SK-N-SH (cell line): ENCODE measurements at regions not wholly inside any gene's neighbourhood (a gene's known extent, or its start where the extent isn't known, plus 50 kb on each side); places are given as distances from the start of the nearest gene placed in this dataset.

Experiments
- CTCF ChIA-PET: fragments of 300-600, 350-600 bp; formaldehyde crosslinking; extraction: SDS; loops from one replicate; lab custom pipeline; 2021; lab: Yijun Ruan, JAX
- POLR2A ChIA-PET: fragments of 350-600 bp; sonication (Branson Sonifier 250); formaldehyde crosslinking; extraction: SDS; loops from one replicate; lab custom pipeline; 2020; ENCODE audit warnings: antibody characterized with exemption, inconsistent platforms; lab: Yijun Ruan, JAX
- DNase-seq: peaks from one replicate; pipeline ENCODE4 v3.0.0; 2012
- H2AFZ ChIP-seq: fragments of 200-600 bp; sonication (generic); 2 replicates; pipeline ENCODE4 v1.8.1; 2016; ENCODE audit warnings: antibody characterized with exemption, mild to moderate bottlenecking, low read depth
- H3F3A ChIP-seq: fragments of 200-600 bp; sonication (generic); replicated peaks from 2 replicates; pipeline ENCODE3; 2016; ENCODE audit warnings: antibody characterized with exemption, mild to moderate bottlenecking; ENCODE audit not compliant: insufficient read depth
- H3K27ac ChIP-seq, 2 experiments: fragments of 200-500 bp in 1 of 2; fragments of 200-600 bp in 1 of 2; sonication (Bioruptor generic) in 1 of 2; sonication (generic), shearing (Covaris generic) in 1 of 2; 2 replicates each; pipeline versions ENCODE4 v1.5.1 to v1.6.1; 2014 to 2016; ENCODE audit warnings: low read depth in 2 of 2, inconsistent platforms in 1 of 2, low read length in 1 of 2, mild to moderate bottlenecking in 1 of 2, mixed read lengths in 1 of 2
- H3K27me3 ChIP-seq: fragments of 200-600 bp; sonication (generic), shearing (Covaris generic); 2 replicates; pipeline ENCODE4 v1.6.1; 2016; ENCODE audit warnings: mixed run types; ENCODE audit not compliant: insufficient read depth
- H3K36me3 ChIP-seq, 2 experiments: fragments of 200-500 bp in 1 of 2; fragments of 200-600 bp in 1 of 2; sonication (Bioruptor generic) in 1 of 2; sonication (generic) in 1 of 2; replicated peaks in 1 of 2; 2 replicates each; pipeline versions ENCODE3 to v1.5.1; 2014 to 2016; ENCODE audit warnings: low read length in 1 of 2, mild to moderate bottlenecking in 1 of 2; ENCODE audit not compliant: insufficient read depth in 2 of 2, control insufficient read depth in 1 of 2
- H3K4me1 ChIP-seq, 2 experiments: fragments of 200-500 bp in 1 of 2; fragments of 200-600 bp in 1 of 2; sonication (Bioruptor generic) in 1 of 2; sonication (generic), shearing (Covaris generic) in 1 of 2; 2 replicates each; pipeline versions ENCODE4 v1.5.1 to v1.6.1; 2014 to 2016; ENCODE audit warnings: low read depth in 1 of 2, low read length in 1 of 2, mixed run types in 1 of 2; ENCODE audit not compliant: insufficient read depth in 2 of 2, control insufficient read depth in 1 of 2
- H3K4me2 ChIP-seq: fragments of 200-600 bp; sonication (generic), shearing (Covaris generic); 2 replicates; pipeline ENCODE4 v1.6.1; 2017; ENCODE audit warnings: mixed run types
- H3K4me3 ChIP-seq, 2 experiments: fragments of 200-500 bp in 1 of 2; fragments of 200-600 bp in 1 of 2; sonication (Bioruptor generic) in 1 of 2; sonication (generic), shearing (Covaris generic) in 1 of 2; 2 replicates each; pipeline versions ENCODE4 v1.5.1 to v1.8.1; 2014 to 2016; ENCODE audit warnings: low read depth in 2 of 2, inconsistent platforms in 1 of 2, low read length in 1 of 2, mild to moderate bottlenecking in 1 of 2, mixed read lengths in 1 of 2, moderate library complexity in 1 of 2
- H3K79me2 ChIP-seq: fragments of 200-600 bp; sonication (generic); 2 replicates; pipeline ENCODE4 v1.8.1; 2017; ENCODE audit warnings: mild to moderate bottlenecking; ENCODE audit not compliant: insufficient read depth
- H3K9ac ChIP-seq: fragments of 200-600 bp; sonication (generic); 2 replicates; pipeline ENCODE4 v1.6.1; 2017; ENCODE audit warnings: mixed run types
- H3K9me2 ChIP-seq: fragments of 200-600 bp; sonication (generic); 2 replicates; pipeline ENCODE4 v1.6.1; 2017; ENCODE audit warnings: mixed run types
- H3K9me3 ChIP-seq: fragments of 200-600 bp; sonication (generic); 2 replicates; pipeline ENCODE4 v1.6.1; 2017; ENCODE audit warnings: mixed run types, mild to moderate bottlenecking, moderate library complexity
- H4K20me1 ChIP-seq: fragments of 200-600 bp; sonication (generic); 2 replicates; pipeline ENCODE4 v1.6.1; 2017; ENCODE audit warnings: mild to moderate bottlenecking, mixed run types; ENCODE audit not compliant: insufficient read depth
- CHD2 ChIP-seq: fragments of 150-350 bp; IDR thresholded peaks from 2 replicates; pipeline ENCODE4 v1.6.1; 2018; ENCODE audit warnings: low read length; ENCODE audit not compliant: partially characterized antibody
- CTCF ChIP-seq: fragments of 200-600 bp; sonication (generic); IDR thresholded peaks from 2 replicates; pipeline ENCODE4 v1.6.1; 2017; ENCODE audit warnings: antibody characterized with exemption, mild to moderate bottlenecking, moderate library complexity
- EP300 ChIP-seq, 2 experiments: IDR thresholded peaks; 2 replicates each; pipeline versions ENCODE4 v1.4.0 to v1.6.1; 2012; ENCODE audit warnings: borderline replicate concordance in 1 of 2, low read depth in 1 of 2, low read length in 1 of 2
- EZH2phosphoT487 ChIP-seq: fragments of 200-600 bp; sonication (generic); IDR thresholded peaks from 2 replicates; pipeline ENCODE4 v1.6.1; 2017; ENCODE audit warnings: low read depth, mixed run types, mild to moderate bottlenecking, antibody characterized with exemption, moderate library complexity, borderline replicate concordance
- FOSL2 ChIP-seq: IDR thresholded peaks from 2 replicates; pipeline ENCODE4 v1.4.0; 2012; ENCODE audit warnings: low read depth, mild to moderate bottlenecking, moderate library complexity, borderline replicate concordance
- FOXJ3 ChIP-seq: sonication (generic); formaldehyde crosslinking; IDR thresholded peaks from 2 replicates; pipeline ENCODE4 v1.5.1; 2020; ENCODE audit warnings: mild to moderate bottlenecking, missing genetic modification reagents
- FOXM1 ChIP-seq: IDR thresholded peaks from 2 replicates; pipeline ENCODE4 v1.4.0; 2012; ENCODE audit warnings: low read depth, mild to moderate bottlenecking
- GATA2 ChIP-seq: sonication (generic); formaldehyde crosslinking; IDR thresholded peaks from 2 replicates; pipeline ENCODE4 v1.5.0; 2020; ENCODE audit warnings: mild to moderate bottlenecking, missing genetic modification reagents
- JUND ChIP-seq: IDR thresholded peaks from 2 replicates; pipeline ENCODE4 v1.4.0; 2012
- MEF2A ChIP-seq: IDR thresholded peaks from 2 replicates; pipeline ENCODE4 v1.4.0; 2012; ENCODE audit warnings: low read depth, borderline replicate concordance
- MXI1 ChIP-seq: IDR thresholded peaks from 2 replicates; pipeline ENCODE4 v1.6.1; 2012; ENCODE audit warnings: mild to moderate bottlenecking, low read depth, low read length, improper control_type of control experiment
- NFIC ChIP-seq: IDR thresholded peaks from 2 replicates; pipeline ENCODE4 v1.4.0; 2012; ENCODE audit warnings: borderline replicate concordance
- NRF1 ChIP-seq: IDR thresholded peaks from 2 replicates; pipeline ENCODE4 v1.6.1; 2012; ENCODE audit warnings: low read depth, mild to moderate bottlenecking, low read length
- PBX3 ChIP-seq: IDR thresholded peaks from 2 replicates; pipeline ENCODE4; 2012
- POLR2AphosphoS5 ChIP-seq: IDR thresholded peaks from 2 replicates; pipeline ENCODE4 v1.6.1; 2012; ENCODE audit warnings: low read depth, low read length
- RAD21 ChIP-seq: IDR thresholded peaks from 2 replicates; pipeline ENCODE4 v1.6.1; 2012; ENCODE audit warnings: mild to moderate bottlenecking, low read length
- RCOR1 ChIP-seq: fragments of 150-350 bp; IDR thresholded peaks from 2 replicates; pipeline ENCODE4 v1.6.1; 2017; ENCODE audit warnings: antibody characterized with exemption, low read length
- RFX5 ChIP-seq: IDR thresholded peaks from 2 replicates; pipeline ENCODE4 v1.6.1; 2012; ENCODE audit warnings: mild to moderate bottlenecking, improper control_type of control experiment, low read length
- RXRA ChIP-seq: IDR thresholded peaks from 2 replicates; pipeline ENCODE4 v1.4.0; 2012; ENCODE audit warnings: low read depth, mild to moderate bottlenecking, borderline replicate concordance
- SIN3A ChIP-seq: IDR thresholded peaks from 2 replicates; pipeline ENCODE4 v1.6.1; 2012; ENCODE audit warnings: low read depth, mild to moderate bottlenecking, low read length, moderate library complexity, borderline replicate concordance
- SMC3 ChIP-seq: IDR thresholded peaks from 2 replicates; pipeline ENCODE4 v1.6.1; 2012; ENCODE audit warnings: low read depth, low read length, improper control_type of control experiment
- TCF12 ChIP-seq: IDR thresholded peaks from 2 replicates; pipeline ENCODE4 v1.4.0; 2012
- TEAD4 ChIP-seq: IDR thresholded peaks from 2 replicates; pipeline ENCODE4 v1.4.0; 2012; ENCODE audit warnings: mild to moderate bottlenecking, borderline replicate concordance; ENCODE audit not compliant: insufficient read depth
- YY1 ChIP-seq: IDR thresholded peaks from 2 replicates; pipeline ENCODE4 v1.4.0; 2012; ENCODE audit warnings: low read depth, mild to moderate bottlenecking
- whole genome bisulfite sequencing: methylation state at CpG from one replicate; pipeline ENCODE4 v1.1.6; 2017; ENCODE audit warnings: low lambda C conversion rate; 5-methylcytosine and 5-hydroxymethylcytosine counted together
- TF ChIP-seq, protein P1 (sequence below): IDR thresholded peaks from 2 replicates; pipeline ENCODE4 v1.4.0; 2012; ENCODE audit warnings: low read depth
- TF ChIP-seq, protein P2 (sequence below): fragments of 150-350 bp; IDR thresholded peaks from 2 replicates; pipeline ENCODE4 v1.6.1; 2016; ENCODE audit warnings: mild to moderate bottlenecking, low read depth, low read length
- TF ChIP-seq, protein P3 (sequence below): IDR thresholded peaks from 2 replicates; pipeline ENCODE4 v1.4.0; 2012; ENCODE audit warnings: low read depth, borderline replicate concordance

DNA sequence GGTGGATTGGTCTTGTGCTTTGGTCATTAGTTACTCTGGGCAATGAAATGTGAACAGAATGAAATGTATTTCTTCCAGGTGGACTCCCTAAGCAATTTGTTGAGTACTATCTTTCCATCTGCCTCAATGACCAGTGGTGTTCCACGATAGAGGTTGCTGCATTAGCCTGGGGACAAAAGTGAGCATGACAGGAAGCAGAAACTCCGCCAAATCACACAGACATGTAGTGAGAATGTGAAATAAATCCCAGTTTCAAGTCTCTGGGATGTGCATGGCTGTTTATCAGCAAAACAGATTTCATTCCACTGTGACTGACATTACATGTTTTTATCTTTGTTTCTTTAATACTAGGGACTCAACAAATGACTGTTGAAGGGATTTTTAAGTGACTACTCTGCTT, 63.3 kb upstream of the DCBLD2 start:
- CTCF ChIA-PET: interaction anchor here (1.1 kb wide), 1 partner anchor 148 kb away, joined by 3 read pairs; no protein-coding TSS in a partner anchor
- TF ChIP-seq EZH2phosphoT487 (no peak), FOSL2 (no peak), FOXM1 (no peak), SMC3 (no peak), TEAD4 (no peak), MXI1 (peak; percentile 58; the same call in 1 of the 2 replicates), RAD21 (no peak; the same call in 1 of the 2 replicates), NRF1 (no peak), JUND (no peak), EP300 (IDR thresholded peaks at IDR 0.05; ENCODE audit: borderline replicate concordance in 1 of 2, low read depth in 1 of 2, low read length in 1 of 2) (peak in 1 of 2 experiments; percentile 93; a peak in 2 of 4 replicates), CHD2 (peak; percentile 39), YY1 (no peak), RFX5 (no peak), CTCF (no peak), FOXJ3 (CRISPR knock-in tag) (no peak), RXRA (no peak), GATA2 (peak; percentile 73), SIN3A (no peak), POLR2AphosphoS5 (no peak), RCOR1 (peak; percentile 69), PBX3 (no peak), MEF2A (no peak), NFIC (no peak), TCF12 (no peak)
- TF ChIP-seq, protein P1, sequence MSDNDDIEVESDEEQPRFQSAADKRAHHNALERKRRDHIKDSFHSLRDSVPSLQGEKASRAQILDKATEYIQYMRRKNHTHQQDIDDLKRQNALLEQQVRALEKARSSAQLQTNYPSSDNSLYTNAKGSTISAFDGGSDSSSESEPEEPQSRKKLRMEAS: no peak
- TF ChIP-seq, protein P2, sequence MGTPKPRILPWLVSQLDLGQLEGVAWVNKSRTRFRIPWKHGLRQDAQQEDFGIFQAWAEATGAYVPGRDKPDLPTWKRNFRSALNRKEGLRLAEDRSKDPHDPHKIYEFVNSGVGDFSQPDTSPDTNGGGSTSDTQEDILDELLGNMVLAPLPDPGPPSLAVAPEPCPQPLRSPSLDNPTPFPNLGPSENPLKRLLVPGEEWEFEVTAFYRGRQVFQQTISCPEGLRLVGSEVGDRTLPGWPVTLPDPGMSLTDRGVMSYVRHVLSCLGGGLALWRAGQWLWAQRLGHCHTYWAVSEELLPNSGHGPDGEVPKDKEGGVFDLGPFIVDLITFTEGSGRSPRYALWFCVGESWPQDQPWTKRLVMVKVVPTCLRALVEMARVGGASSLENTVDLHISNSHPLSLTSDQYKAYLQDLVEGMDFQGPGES: no peak
- TF ChIP-seq, protein P3, sequence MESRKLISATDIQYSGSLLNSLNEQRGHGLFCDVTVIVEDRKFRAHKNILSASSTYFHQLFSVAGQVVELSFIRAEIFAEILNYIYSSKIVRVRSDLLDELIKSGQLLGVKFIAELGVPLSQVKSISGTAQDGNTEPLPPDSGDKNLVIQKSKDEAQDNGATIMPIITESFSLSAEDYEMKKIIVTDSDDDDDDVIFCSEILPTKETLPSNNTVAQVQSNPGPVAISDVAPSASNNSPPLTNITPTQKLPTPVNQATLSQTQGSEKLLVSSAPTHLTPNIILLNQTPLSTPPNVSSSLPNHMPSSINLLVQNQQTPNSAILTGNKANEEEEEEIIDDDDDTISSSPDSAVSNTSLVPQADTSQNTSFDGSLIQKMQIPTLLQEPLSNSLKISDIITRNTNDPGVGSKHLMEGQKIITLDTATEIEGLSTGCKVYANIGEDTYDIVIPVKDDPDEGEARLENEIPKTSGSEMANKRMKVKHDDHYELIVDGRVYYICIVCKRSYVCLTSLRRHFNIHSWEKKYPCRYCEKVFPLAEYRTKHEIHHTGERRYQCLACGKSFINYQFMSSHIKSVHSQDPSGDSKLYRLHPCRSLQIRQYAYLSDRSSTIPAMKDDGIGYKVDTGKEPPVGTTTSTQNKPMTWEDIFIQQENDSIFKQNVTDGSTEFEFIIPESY: no peak
- Histone ChIP-seq H3K27me3 (no peaks in the 10 kb centered on the region), H3K4me1 (peaks cover 34 to 55% of the 10 kb centered on the region in 2 experiments), H3K9ac (peak overlapping the region; percentile 3; the same call in 1 of the 2 replicates), H3K9me3 (no peaks in the 10 kb centered on the region), H3K9me2 (no peaks in the 10 kb centered on the region), H3K27ac (peak overlapping the region; percentile 87 to 100), H4K20me1 (no peaks in the 10 kb centered on the region), H3K4me3 (no peak overlapping the region), H3K79me2 (peaks cover 63% of the 10 kb centered on the region), H3F3A (peaks cover 80% of the 10 kb centered on the region), H2AFZ (peak overlapping the region; percentile 2; the same call in 1 of the 2 replicates), H3K4me2 (peak overlapping the region; percentile 76; the same call in 1 of the 2 replicates), H3K36me3 (no peaks in the 10 kb centered on the region)
- DNase-seq: peak; percentile 16
- POLR2A ChIA-PET: no interaction called here
- 69% methylated on average over 2 of the region's 2 CpGs for WGBS
